Keratinocyte (primary cell): ENCODE measurements at regions not wholly inside any gene's neighbourhood (a gene's known extent, or its start where the extent isn't known, plus 50 kb on each side); places are given as distances from the start of the nearest gene placed in this dataset.

Experiments used
- DNase-seq: peaks from one replicate; pipeline ENCODE4 v3.0.0-alpha.2; 2011; ENCODE audit warnings: low read depth, missing footprints, low spot score
- FAIRE-seq: peaks from 2 replicates; lab custom pipeline; 2011; peaks lifted over from hg19 to GRCh38; lab: Jason Lieb, UNC
- H2AFZ ChIP-seq: 2 replicates; pipeline ENCODE4 v1.6.0; 2012; ENCODE audit warnings: low read length, control low read depth, inconsistent platforms; ENCODE audit not compliant: control insufficient read depth
- H3K27ac ChIP-seq: 2 replicates; pipeline ENCODE4 v1.5.1; 2011; ENCODE audit warnings: low read length; ENCODE audit not compliant: control insufficient read depth, insufficient read depth
- H3K27me3 ChIP-seq: 3 replicates; pipeline ENCODE4 v1.6.0; 2011; ENCODE audit warnings: low read length; ENCODE audit not compliant: control insufficient read depth, insufficient read depth; ENCODE audit errors: extremely low read depth
- H3K36me3 ChIP-seq, 2 experiments: 2 replicates in 1 of 2; 3 replicates in 1 of 2; pipeline ENCODE4 v1.5.1; 2011; ENCODE audit warnings: low read length in 2 of 2, mild to moderate bottlenecking in 1 of 2; ENCODE audit not compliant: control insufficient read depth in 2 of 2, insufficient read depth in 2 of 2; ENCODE audit errors: extremely low read depth in 1 of 2
- H3K4me1 ChIP-seq: 3 replicates; pipeline ENCODE4 v1.5.1; 2011; ENCODE audit warnings: low read length; ENCODE audit not compliant: control insufficient read depth, insufficient read depth; ENCODE audit errors: extremely low read depth
- H3K4me2 ChIP-seq: 3 replicates; pipeline ENCODE4 v1.6.0; 2011; ENCODE audit warnings: low read depth, low read length; ENCODE audit not compliant: control insufficient read depth, insufficient read depth; ENCODE audit errors: extremely low read depth
- H3K4me3 ChIP-seq, 3 experiments: fragments of 200-600 bp in 1 of 3; sonication (generic) in 1 of 3; 2 replicates in 2 of 3; 3 replicates in 1 of 3; pipeline ENCODE4 v1.5.1; 2011 to 2016; ENCODE audit warnings: low read length in 3 of 3, mild to moderate bottlenecking in 3 of 3, control low read depth in 2 of 3, inconsistent platforms in 1 of 3, low read depth in 1 of 3, mixed read lengths in 1 of 3, mixed run types in 1 of 3, moderate library complexity in 1 of 3; ENCODE audit not compliant: control insufficient read depth in 2 of 3, insufficient read depth in 2 of 3; ENCODE audit errors: extremely low read depth in 1 of 3
- H3K79me2 ChIP-seq: 2 replicates; pipeline ENCODE4 v1.6.0; 2012; ENCODE audit warnings: low read length; ENCODE audit not compliant: control insufficient read depth, insufficient read depth
- H3K9ac ChIP-seq: 3 replicates; pipeline ENCODE4 v1.6.0; 2011; ENCODE audit warnings: low read length; ENCODE audit not compliant: control insufficient read depth, insufficient read depth; ENCODE audit errors: extremely low read depth
- H3K9me1 ChIP-seq: 3 replicates; pipeline ENCODE4 v1.6.0; 2011; ENCODE audit warnings: low read length; ENCODE audit not compliant: control insufficient read depth, insufficient read depth; ENCODE audit errors: extremely low read depth
- H3K9me3 ChIP-seq: 2 replicates; pipeline ENCODE4 v1.5.1; 2012; ENCODE audit warnings: low read depth, low read length; ENCODE audit not compliant: control insufficient read depth
- H4K20me1 ChIP-seq: 3 replicates; pipeline ENCODE4 v1.6.0; 2011; ENCODE audit warnings: low read length; ENCODE audit not compliant: control insufficient read depth, insufficient read depth; ENCODE audit errors: extremely low read depth
- EZH2 ChIP-seq: IDR thresholded peaks from one replicate; pipeline ENCODE4 v1.6.1; 2012; ENCODE audit warnings: inconsistent platforms, mild to moderate bottlenecking, low read length, moderate library complexity
- dilution Hi-C: fragments of 300-500 bp; cut with MboI; formaldehyde crosslinking; loops from one replicate; pipeline ENCODE4 v1.7.0; 2020; ENCODE audit warnings: low sequenced_read_pairs; ENCODE audit not compliant: extremely low pct_ligation_motif_present
- TF ChIP-seq, protein P1 (sequence below), 3 experiments: IDR thresholded peaks in 1 of 3; conservative IDR thresholded peaks in 1 of 3; optimal IDR thresholded peaks in 1 of 3; 2 replicates in 2 of 3; 3 replicates in 1 of 3; pipeline versions ENCODE3 to v1.5.1; 2011; ENCODE audit warnings: low read length in 3 of 3, mild to moderate bottlenecking in 3 of 3, moderate library complexity in 2 of 3, control low read depth in 1 of 3, inconsistent platforms in 1 of 3; ENCODE audit not compliant: insufficient read depth in 2 of 3; ENCODE audit errors: extremely low read depth in 1 of 3

DNA sequence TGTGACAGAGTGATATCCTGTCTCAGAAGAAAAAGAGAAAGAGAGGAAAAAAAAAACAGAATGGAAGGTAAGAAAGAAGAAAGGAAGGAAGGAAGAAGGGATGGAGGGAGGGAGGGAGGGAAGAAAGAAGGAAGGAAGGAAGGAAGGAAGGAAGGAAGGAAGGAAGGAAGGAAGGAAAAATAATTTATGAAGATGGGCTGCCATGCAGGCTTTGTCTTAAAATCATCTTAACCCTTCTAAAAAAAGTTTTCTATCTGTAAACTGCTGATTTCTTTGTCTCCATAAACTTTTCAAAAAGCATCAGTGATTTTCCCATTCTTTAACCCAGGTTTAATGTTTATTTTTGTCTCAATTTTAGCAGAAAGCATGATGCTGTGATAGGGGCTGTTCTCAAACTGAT is 1154.1 kb upstream of the CDH6 start:
- no peaks in the 10 kb centered on the region for H3K27me3 ChIP-seq
- no peaks in the 10 kb centered on the region for H3K36me3 ChIP-seq
- H3K4me3 ChIP-seq, result no peak overlapping the region
- dilution Hi-C loops, result no loop called here
- H3K4me1 ChIP-seq, result no peaks in the 10 kb centered on the region
- no peak overlapping the region for H2AFZ ChIP-seq
- no peaks in the 10 kb centered on the region for H3K9me3 ChIP-seq
- no peak overlapping the region for H3K27ac ChIP-seq
- no peaks in the 10 kb centered on the region for H3K79me2 ChIP-seq
- DNase-seq (no peak), FAIRE-seq (no peak)
- TF ChIP-seq EZH2, result no peak
- TF ChIP-seq, protein P1, sequence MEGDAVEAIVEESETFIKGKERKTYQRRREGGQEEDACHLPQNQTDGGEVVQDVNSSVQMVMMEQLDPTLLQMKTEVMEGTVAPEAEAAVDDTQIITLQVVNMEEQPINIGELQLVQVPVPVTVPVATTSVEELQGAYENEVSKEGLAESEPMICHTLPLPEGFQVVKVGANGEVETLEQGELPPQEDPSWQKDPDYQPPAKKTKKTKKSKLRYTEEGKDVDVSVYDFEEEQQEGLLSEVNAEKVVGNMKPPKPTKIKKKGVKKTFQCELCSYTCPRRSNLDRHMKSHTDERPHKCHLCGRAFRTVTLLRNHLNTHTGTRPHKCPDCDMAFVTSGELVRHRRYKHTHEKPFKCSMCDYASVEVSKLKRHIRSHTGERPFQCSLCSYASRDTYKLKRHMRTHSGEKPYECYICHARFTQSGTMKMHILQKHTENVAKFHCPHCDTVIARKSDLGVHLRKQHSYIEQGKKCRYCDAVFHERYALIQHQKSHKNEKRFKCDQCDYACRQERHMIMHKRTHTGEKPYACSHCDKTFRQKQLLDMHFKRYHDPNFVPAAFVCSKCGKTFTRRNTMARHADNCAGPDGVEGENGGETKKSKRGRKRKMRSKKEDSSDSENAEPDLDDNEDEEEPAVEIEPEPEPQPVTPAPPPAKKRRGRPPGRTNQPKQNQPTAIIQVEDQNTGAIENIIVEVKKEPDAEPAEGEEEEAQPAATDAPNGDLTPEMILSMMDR (optimal IDR thresholded peaks at IDR 0.05 in 1 of 3, IDR thresholded peaks at IDR 0.05 in 1 of 3, conservative IDR thresholded peaks at IDR 0.05 in 1 of 3; ENCODE audit: extremely low read depth in 1 of 3, insufficient read depth in 2 of 3, low read length in 3 of 3), result no peak
- no peak overlapping the region for H3K4me2 ChIP-seq
- H4K20me1 ChIP-seq, result no peaks in the 10 kb centered on the region
- no peak overlapping the region for H3K9ac ChIP-seq
- H3K9me1 ChIP-seq, result no peaks in the 10 kb centered on the region

DNA sequence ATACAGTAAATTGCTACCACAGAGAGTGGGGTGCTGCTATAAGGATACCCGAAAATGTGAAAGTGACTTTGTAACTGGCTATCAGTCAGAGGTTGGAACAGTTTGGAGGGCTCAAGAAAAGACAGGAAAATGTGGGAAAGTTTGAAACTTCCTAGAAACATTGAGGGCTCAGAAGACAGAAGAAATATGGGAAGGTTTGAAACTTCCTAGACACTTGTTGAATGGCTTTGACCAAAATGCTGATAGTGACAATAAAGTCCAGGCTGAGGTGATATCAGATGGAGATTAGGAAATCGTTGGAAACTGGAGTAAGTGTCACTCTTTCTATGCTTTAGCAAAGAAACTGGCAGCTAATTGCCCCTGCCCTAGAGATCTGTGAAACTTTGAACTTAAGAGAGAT is 1158.6 kb upstream of the CDH6 start:
- H3K4me3 ChIP-seq, result no peak overlapping the region
- H4K20me1 ChIP-seq, result no peaks in the 10 kb centered on the region
- H3K9ac ChIP-seq, result no peak overlapping the region
- H3K4me1 ChIP-seq, result no peaks in the 10 kb centered on the region
- H3K36me3 ChIP-seq, result no peaks in the 10 kb centered on the region
- no peaks in the 10 kb centered on the region for H3K9me1 ChIP-seq
- no peak for DNase-seq
- H2AFZ ChIP-seq, result no peak overlapping the region
- no peaks in the 10 kb centered on the region for H3K79me2 ChIP-seq
- dilution Hi-C loops, result no loop called here
- no peaks in the 10 kb centered on the region for H3K27me3 ChIP-seq
- H3K9me3 ChIP-seq, result no peaks in the 10 kb centered on the region
- H3K27ac ChIP-seq, result no peak overlapping the region
- no peak overlapping the region for H3K4me2 ChIP-seq
- FAIRE-seq, result no peak
- TF ChIP-seq, protein P1 (optimal IDR thresholded peaks at IDR 0.05 in 1 of 3, IDR thresholded peaks at IDR 0.05 in 1 of 3, conservative IDR thresholded peaks at IDR 0.05 in 1 of 3; ENCODE audit: extremely low read depth in 1 of 3, insufficient read depth in 2 of 3, low read length in 3 of 3), result no peak
- TF ChIP-seq EZH2, result no peak
